ENCODE measurements at regions not wholly inside any gene's neighbourhood (a gene's known extent, or its start where the extent isn't known, plus 50 kb on each side); places are given as distances from the start of the nearest gene placed in this dataset.

DNA sequence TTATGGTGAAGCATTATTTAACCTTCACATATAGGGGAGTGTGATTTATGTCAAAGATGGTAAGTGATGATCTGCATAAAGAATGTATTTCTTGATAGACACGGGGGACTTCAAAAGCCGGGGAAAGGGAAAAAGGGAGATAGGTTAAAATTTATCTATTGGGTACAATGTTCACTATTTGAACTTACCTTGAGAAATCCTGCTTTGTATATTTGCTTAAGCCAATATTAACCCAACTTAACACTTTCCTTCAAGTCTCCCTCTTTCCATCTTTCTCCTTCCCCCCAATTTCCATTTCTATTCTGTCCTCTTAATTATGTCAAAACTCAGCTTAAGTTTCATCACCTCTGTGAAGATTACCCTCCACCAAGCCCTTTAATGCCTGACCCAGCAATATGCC is 149.0 kb upstream of the ANK2 start:
- TF ChIP-seq POLR2A (IDR thresholded peaks at IDR 0.05; ENCODE audit: low read length) = no peak
- TF ChIP-seq GATA1 (IDR thresholded peaks at IDR 0.05; ENCODE audit: low read depth, low read length) = no peak
